ENCODE measurements at regions not wholly inside any gene's neighbourhood (a gene's known extent, or its start where the extent isn't known, plus 50 kb on each side); places are given as distances from the start of the nearest gene placed in this dataset.
"Not testable (repeated sequence)": the region's sequence is repeated elsewhere in the genome, so short reads cannot be mapped to it uniquely, and the experiment has no call there.

DNA sequence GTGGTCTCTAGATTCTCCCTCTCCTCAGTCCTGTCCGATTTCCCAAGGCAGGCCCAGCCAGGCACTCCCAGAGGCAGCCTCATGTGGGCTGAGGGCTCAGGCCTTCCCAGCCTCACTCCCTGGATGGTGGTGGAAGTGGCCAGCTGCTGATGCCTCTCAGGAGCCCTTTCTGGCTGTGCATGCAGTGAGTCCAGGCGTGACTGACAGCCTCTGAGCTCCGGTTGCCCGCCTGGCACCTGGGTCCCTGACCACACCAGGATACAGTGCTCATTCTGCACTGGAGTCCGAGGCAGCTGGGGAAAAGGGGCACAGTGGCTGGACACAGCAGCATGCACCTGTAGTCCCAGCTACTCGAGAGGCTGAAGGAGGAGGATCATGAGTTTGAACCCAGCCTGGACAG lies 132.6 kb downstream of the CUL2 start:
- CTCF ChIA-PET, result interaction anchor here (1.0 kb wide), 1 partner anchor 291 kb away, joined by 5 read pairs; no protein-coding TSS in a partner anchor
- DNase-seq (ENCODE audit: low spot score), result no peak
- POLR2A ChIA-PET (ENCODE audit: low non-redundant PET), result no interaction called here
- TF ChIP-seq, protein P1, sequence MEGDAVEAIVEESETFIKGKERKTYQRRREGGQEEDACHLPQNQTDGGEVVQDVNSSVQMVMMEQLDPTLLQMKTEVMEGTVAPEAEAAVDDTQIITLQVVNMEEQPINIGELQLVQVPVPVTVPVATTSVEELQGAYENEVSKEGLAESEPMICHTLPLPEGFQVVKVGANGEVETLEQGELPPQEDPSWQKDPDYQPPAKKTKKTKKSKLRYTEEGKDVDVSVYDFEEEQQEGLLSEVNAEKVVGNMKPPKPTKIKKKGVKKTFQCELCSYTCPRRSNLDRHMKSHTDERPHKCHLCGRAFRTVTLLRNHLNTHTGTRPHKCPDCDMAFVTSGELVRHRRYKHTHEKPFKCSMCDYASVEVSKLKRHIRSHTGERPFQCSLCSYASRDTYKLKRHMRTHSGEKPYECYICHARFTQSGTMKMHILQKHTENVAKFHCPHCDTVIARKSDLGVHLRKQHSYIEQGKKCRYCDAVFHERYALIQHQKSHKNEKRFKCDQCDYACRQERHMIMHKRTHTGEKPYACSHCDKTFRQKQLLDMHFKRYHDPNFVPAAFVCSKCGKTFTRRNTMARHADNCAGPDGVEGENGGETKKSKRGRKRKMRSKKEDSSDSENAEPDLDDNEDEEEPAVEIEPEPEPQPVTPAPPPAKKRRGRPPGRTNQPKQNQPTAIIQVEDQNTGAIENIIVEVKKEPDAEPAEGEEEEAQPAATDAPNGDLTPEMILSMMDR (conservative IDR thresholded peaks at IDR 0.05; ENCODE audit: low read depth), result no peak
- H3K27ac ChIP-seq, result peak overlapping the region; percentile 76; the same call in 1 of the 2 replicates

DNA sequence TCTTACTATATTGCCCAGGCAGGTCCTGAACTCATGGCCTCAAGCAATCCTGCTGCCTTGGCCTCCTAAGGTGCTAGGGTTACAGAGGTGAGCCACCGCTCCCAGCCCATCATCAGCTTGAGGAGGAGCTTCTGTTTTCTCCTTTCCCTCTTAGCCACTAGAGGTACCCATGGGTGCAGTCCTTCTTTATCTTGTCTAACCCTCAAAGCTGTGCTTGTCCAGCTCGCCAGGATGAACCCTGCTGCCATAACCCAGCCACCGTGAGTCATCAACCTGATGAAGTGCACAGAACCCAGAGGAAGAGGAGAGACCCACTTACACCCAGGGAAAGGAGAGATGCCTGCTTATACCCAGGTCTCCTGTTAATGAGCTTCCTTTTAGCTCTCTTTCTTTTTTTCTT lies 133.4 kb downstream of the CUL2 start:
- peak overlapping the region; percentile 76 for H3K27ac ChIP-seq
- POLR2A ChIA-PET (ENCODE audit: low non-redundant PET), result no interaction called here
- DNase-seq (ENCODE audit: low spot score), result no peak
- CTCF ChIA-PET, result interaction anchor here (1.0 kb wide), 1 partner anchor 291 kb away, joined by 5 read pairs; no protein-coding TSS in a partner anchor
- TF ChIP-seq, protein P1 (conservative IDR thresholded peaks at IDR 0.05; ENCODE audit: low read depth), result no peak

DNA sequence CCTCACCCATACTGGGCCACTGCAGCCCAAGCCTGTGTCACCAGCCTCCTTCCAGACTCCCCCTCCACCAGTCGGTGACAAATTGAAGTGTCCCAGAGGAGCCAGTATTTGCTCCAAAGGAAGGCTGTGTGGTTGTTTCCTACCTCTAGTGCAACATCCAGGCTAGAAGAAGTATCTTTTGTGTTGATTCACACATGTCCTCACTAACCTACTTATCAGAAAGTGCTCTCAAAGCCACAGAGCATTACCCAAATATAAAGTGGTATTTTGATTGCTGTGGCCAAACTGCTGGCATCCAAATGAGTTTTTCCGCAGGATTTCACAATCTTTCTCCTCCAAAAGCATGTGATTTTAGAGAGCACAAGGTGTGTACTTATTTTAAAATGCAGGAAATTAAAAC lies 134.8 kb downstream of the CUL2 start:
- DNase-seq (ENCODE audit: low spot score), result no peak
- TF ChIP-seq, protein P1 (conservative IDR thresholded peaks at IDR 0.05; ENCODE audit: low read depth), result no peak
- ChIA-PET POLR2A (ENCODE audit: low non-redundant PET) (no interaction called here), CTCF (no interaction called here)
- peak overlapping the region; percentile 86 for H3K27ac ChIP-seq

DNA sequence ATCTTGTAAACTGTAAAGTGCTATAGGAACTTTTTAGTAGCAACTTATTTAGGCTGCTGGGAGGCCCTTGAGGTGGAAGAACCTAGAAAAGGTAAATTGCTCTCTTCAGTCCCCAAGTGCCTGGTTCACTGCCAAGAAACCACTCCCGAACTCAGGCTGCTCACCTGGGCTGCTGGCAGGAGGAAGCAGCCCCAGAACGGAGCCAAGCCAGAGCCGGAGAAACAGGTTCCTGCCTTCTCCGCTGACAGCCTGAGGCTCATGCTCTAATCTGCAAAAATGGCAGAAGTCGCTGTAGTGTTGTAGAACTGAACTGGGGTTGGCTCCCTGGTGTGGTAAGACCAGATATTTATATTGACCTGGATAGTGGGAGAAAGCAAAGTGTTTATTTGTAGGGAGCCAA lies 136.0 kb downstream of the CUL2 start:
- POLR2A ChIA-PET (ENCODE audit: low non-redundant PET), result no interaction called here
- 0 out of 2 replicates have a peak overlapping the region, but pooled peaks have one; percentile 34 for H3K27ac ChIP-seq
- TF ChIP-seq, protein P1 (conservative IDR thresholded peaks at IDR 0.05; ENCODE audit: low read depth), result no peak
- peak; percentile 67 for DNase-seq (ENCODE audit: low spot score)
- CTCF ChIA-PET, result interaction anchor here (0.8 kb wide), 1 partner anchor 270 kb away, joined by 3 read pairs; no protein-coding TSS in a partner anchor

DNA sequence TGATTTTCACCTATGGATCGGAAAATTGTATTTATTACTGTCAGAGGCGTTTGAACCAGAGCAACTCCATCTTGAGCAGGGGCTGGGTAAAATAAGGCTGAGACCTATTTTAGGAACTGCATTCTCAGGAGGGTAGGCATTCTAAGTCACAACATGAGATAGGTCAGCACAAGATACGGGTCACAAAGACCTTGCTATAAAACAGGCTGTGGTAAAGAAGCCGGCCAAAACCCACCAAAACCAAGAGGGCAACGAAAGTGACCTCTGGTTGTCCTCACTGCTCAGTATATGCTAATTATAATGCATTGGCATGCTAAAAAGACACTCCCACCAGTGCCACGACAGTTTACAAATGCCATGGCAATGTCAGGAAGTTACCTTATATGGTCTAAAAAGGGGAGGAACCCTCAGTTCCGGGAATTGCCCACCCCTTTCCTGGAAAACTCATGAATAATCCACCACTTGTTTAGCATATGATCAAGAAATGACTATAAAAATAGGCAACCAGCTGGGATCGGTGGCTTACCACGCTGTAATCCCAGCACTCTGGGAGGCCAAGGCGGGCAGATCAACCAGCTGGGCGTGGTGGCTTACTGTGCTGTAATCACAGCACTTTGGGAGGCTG lies 136.3 kb upstream of the PARD3 start:
- DNase-seq (ENCODE audit: low spot score); H3K27ac ChIP-seq; CTCF ChIA-PET; POLR2A ChIA-PET (ENCODE audit: low non-redundant PET): not testable (repeated sequence)

DNA sequence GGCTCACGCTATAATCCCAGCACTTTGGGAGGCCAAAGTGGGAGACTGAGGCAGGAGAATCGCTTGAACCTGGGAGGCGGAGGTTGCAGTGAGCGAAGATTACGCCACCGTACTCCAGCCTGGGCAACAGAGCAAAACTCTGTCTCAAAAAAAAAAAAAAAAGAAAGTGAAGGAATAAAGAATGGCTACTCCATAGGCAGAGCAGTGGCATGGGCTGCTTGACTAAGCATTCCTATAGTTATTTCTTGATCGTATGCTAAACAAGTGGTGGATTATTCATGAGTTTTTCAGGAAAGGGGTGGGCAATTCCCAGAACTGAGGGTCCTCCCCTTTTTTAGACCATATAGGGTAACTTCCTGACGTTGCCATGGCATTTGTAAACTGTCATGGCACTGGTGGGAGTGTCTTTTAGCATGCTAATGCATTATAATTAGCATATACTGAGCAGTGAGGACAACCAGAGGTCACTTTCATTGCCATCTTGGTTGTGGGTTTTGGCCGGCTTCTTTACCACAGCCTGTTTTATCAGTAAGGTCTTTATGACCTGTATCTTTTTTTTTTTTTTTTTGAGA lies 130.9 kb upstream of the PARD3 start:
- POLR2A ChIA-PET (ENCODE audit: low non-redundant PET); DNase-seq (ENCODE audit: low spot score); H3K27ac ChIP-seq: not testable (repeated sequence)
- CTCF ChIA-PET, result interaction anchor here (0.5 to 0.8 kb wide), 3 partner anchors 39 to 81 kb away, joined by 3 to 4 read pairs (median 3); no protein-coding TSS in a partner anchor

DNA sequence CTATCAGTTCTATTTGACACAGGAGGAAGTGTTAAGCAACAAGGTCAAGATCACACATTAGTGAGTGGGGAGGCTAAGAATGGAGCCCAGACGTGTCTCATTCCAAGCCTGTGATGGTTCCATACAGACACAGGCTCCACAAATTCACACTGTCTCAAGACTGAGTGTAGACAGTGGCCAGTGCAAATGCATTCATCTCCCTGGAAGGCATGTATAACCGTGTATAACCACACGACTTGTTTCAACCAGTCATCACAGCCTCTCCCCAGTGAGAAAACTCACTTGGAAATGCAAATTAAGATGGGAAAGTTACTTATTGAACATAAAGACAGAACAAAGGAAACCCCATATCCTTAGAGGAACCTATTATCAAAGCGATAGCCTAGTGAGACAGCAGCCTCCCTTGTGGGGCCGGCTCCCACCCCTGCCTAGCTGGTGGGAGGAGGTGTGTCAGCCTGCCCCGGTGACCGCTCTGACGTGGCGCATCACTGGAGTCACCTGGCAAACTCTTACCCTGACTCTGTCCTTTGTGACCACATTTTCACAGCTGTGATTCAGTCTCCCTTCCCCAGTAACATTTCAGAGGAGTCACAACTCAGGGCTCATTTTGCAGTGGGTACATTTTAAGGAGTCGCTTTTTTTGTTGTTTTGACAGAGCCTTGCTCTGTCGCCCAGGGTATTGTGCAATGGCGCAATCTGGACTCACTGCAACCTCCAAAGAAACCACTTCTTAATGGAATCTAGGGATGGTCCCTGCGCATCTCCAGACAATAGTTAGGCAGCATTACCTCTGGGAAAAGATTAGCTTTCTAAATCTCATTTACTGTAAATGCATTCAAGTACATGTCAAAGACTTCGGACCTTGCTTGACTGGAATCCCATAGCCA lies 126.6 kb upstream of the PARD3 start:
- peak; percentile 45 for DNase-seq (ENCODE audit: low spot score)
- ChIA-PET POLR2A (ENCODE audit: low non-redundant PET) (no interaction called here), CTCF (interaction anchor here (0.5 to 1.0 kb wide), 4 partner anchors 125 to 573 kb away, joined by 3 to 5 read pairs (median 4); no protein-coding TSS in a partner anchor)
- H3K27ac ChIP-seq, result peak overlapping the region; percentile 71
- TF ChIP-seq, protein P1 (conservative IDR thresholded peaks at IDR 0.05; ENCODE audit: low read depth), result no peak

All from RWPE1 (cell line).